ENCODE measurements at regions not wholly inside any gene's neighbourhood (a gene's known extent, or its start where the extent isn't known, plus 50 kb on each side); places are given as distances from the start of the nearest gene placed in this dataset.

GRCh38 chr6:14986370-14986769 lies 259.5 kb upstream of the JARID2 start:
- TF ChIP-seq EZH2 (IDR thresholded peaks at IDR 0.05; ENCODE audit: borderline replicate concordance, insufficient read depth, low read length, poor library complexity, severe bottlenecking) (no peak), POLR2AphosphoS5 (IDR thresholded peaks at IDR 0.05) (no peak), MXI1 (conservative IDR thresholded peaks at IDR 0.05; ENCODE audit: poor library complexity, severe bottlenecking) (no peak), CTCF (IDR thresholded peaks at IDR 0.05; ENCODE audit: poor library complexity, severe bottlenecking) (no peak), SMC3 (conservative IDR thresholded peaks at IDR 0.05; ENCODE audit: poor library complexity) (no peak), EP300 (conservative IDR thresholded peaks at IDR 0.05; ENCODE audit: poor library complexity, severe bottlenecking) (no peak), REST (IDR thresholded peaks at IDR 0.05; ENCODE audit: borderline replicate concordance) (no peak), TAF1 (IDR thresholded peaks at IDR 0.05; ENCODE audit: low read depth) (no peak), RAD21 (conservative IDR thresholded peaks at IDR 0.05) (no peak)
